Tibial nerve (tissue), 4 donors: ENCODE measurements at regions not wholly inside any gene's neighbourhood (a gene's known extent, or its start where the extent isn't known, plus 50 kb on each side); places are given as distances from the start of the nearest gene placed in this dataset.

ENCODE experiments used
- EP300 ChIP-seq, 2 donors: sonication (generic); formaldehyde crosslinking; IDR thresholded peaks; one replicate each; pipeline ENCODE4 v1.6.1; 2017; ENCODE audit warnings: antibody characterized with exemption in 2 of 2, mild to moderate bottlenecking in 1 of 2
- POLR2A ChIP-seq, 2 donors: fragments of 450-650 bp; IDR thresholded peaks; one replicate each; pipeline ENCODE4 v1.6.1; 2017; ENCODE audit warnings: antibody characterized with exemption in 2 of 2, mild to moderate bottlenecking in 2 of 2, moderate library complexity in 2 of 2
- TF ChIP-seq, protein P1 (sequence below), 5 experiments: fragments of 200-600 bp in 3 of 5; fragments of 450-650 bp in 2 of 5; sonication (generic) in 3 of 5; IDR thresholded peaks; one replicate each; pipeline ENCODE4 v1.5.1; 2016 to 2019; ENCODE audit warnings: antibody characterized with exemption in 5 of 5, mild to moderate bottlenecking in 3 of 5, moderate library complexity in 2 of 5

DNA sequence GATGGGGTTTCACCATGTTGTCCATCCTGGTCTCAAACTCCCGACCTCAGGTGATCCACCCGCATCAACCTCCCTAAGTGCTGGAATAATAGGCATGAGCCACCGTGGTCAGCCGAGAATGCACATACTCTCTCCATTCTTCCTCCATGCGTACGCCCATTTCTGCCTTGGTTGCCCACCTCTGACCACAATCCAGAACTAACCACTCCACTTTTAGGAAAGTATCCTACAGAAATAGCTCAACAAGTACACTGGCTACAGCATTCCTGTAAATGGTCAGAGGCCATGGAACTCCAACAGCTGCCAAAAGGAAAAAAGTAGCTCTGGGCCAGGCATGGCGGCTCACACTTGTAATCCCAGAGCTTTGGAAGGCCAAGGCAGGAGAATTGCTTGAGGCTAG, 60.7 kb downstream of the IRF2BPL start:
- TF ChIP-seq, protein P1, sequence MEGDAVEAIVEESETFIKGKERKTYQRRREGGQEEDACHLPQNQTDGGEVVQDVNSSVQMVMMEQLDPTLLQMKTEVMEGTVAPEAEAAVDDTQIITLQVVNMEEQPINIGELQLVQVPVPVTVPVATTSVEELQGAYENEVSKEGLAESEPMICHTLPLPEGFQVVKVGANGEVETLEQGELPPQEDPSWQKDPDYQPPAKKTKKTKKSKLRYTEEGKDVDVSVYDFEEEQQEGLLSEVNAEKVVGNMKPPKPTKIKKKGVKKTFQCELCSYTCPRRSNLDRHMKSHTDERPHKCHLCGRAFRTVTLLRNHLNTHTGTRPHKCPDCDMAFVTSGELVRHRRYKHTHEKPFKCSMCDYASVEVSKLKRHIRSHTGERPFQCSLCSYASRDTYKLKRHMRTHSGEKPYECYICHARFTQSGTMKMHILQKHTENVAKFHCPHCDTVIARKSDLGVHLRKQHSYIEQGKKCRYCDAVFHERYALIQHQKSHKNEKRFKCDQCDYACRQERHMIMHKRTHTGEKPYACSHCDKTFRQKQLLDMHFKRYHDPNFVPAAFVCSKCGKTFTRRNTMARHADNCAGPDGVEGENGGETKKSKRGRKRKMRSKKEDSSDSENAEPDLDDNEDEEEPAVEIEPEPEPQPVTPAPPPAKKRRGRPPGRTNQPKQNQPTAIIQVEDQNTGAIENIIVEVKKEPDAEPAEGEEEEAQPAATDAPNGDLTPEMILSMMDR (IDR thresholded peaks at IDR 0.05): no peak
- TF ChIP-seq EP300 (IDR thresholded peaks at IDR 0.05) (no peak), POLR2A (IDR thresholded peaks at IDR 0.05) (no peak)
